GM21717 (cell line): ENCODE measurements at regions not wholly inside any gene's neighbourhood (a gene's known extent, or its start where the extent isn't known, plus 50 kb on each side); places are given as distances from the start of the nearest gene placed in this dataset.
A peak's percentile ranks its signal among the peaks of the same experiment; 100 is the strongest.
"Not testable (repeated sequence)": the region's sequence is repeated elsewhere in the genome, so short reads cannot be mapped to it uniquely, and the experiment has no call there.

Experiments used
- ATAC-seq: cut with Tn5 transposase; IDR thresholded peaks from one replicate; pipeline ENCODE4 v1.9.1; 2021; ENCODE audit warnings: mild to moderate bottlenecking, moderate library complexity; ENCODE audit not compliant: unreplicated experiment

DNA sequence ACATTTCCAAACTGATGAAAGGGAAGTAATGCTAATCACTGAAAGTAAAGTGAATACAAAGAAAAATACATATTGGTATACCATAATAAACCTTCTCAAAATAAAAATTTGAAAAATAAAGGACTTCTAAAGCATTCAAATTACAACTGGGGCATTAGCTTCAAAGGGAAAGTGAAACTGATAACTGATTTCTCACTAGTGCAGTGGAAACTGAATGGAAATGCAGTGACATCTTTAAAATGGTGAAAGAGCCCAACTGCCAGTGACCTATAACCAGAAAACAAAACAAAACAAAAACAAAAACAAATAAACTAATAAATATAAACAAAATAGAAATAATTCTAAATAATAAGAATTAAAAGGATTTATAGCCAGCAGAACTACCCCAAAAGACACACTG lies 297.5 kb upstream of the GRIN3A start:
- peak; percentile 92 for ATAC-seq

DNA sequence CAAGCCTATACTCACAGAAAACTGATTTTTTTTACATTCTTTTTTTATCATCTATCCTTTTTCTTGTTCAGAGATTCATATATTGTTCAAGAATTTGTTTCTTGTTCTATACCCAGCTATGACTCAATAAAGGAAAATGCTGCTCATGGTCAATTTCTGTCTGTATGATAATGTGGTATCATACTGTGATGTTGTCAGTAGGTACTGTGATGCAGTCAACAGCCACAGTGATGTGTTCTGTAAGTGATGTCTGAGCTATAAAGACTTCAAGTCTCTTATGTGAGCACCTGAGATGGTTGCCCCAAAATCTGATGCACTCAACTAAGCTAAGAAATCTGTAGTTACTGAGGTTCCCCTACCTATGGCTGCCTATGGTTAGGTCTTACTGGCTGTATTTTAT lies 294.2 kb upstream of the GRIN3A start:
- no peak for ATAC-seq

DNA sequence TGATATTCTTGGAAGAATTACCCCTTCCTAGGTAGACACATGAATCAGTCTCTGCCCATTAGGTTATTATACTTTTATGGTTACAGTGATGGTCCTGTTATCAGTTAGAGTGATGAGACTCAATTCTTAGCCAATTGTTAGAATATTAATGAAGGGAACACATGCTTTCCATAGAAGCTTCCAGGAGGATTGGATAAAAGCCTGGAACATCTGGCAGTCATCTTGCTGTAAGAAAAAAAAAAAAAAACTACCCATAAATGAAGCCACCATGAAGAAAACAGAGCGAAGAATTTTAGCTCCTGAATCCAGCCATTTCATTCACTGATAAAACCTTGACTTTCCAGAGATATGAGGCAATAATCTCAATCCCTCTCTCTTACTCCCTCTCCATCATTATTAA lies 262.5 kb upstream of the GRIN3A start:
- no peak for ATAC-seq

DNA sequence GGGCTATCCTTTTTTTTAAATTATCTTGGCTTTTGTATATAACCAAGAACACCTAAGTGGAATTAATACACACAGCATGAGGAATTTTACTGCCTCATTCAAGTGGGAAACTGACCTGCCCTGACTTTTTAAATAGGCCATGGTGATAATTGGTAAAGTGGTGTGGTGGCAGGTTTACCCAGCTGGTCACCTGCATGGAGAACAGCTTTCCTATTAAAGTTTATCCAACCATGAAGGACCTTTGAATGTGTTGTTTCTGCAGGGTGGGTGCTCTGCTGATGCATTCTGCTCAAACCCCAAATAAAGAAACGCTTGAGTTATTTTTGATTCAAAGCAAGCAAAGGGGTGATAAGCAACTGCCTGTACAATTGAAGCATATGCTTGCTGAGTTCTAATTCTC lies 261.0 kb upstream of the GRIN3A start:
- no peak for ATAC-seq

DNA sequence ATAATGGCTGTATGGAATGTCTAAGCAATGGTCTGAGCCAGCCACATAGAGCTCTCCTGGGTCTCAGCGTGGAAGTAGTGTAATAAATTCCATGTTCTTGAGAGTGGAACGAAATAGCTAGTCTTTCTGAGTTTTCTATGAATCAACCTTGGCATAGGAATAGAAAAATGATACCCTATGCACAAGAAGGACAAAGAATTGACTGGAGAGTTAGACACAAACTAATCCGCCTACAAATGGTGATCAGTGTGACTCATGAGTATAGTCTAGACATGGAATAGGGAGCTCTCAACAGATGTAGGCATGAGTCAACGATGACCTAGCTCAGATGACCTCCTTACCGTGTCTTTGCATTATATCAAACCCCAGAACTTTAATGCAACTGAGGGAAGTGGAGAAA lies 256.8 kb upstream of the GRIN3A start:
- no peak for ATAC-seq

DNA sequence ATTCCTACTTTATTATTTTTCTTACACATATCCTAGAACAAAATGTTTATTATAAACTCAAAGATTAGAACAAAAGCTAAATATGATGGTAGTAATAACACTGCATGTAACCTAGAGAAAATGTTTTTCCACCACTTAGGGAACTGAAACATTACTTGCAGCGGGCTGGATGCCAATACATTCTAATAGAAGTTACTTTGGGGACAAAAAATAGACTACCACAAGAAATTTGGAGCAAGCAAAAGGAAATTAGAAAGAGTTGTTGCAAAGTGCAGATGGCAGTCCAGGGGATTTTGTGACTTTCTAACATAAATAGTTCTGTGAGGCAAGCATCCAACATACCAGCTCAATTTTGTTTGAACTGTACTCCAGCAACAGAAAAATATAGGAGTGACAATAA lies 255.3 kb upstream of the GRIN3A start:
- no peak for ATAC-seq

DNA sequence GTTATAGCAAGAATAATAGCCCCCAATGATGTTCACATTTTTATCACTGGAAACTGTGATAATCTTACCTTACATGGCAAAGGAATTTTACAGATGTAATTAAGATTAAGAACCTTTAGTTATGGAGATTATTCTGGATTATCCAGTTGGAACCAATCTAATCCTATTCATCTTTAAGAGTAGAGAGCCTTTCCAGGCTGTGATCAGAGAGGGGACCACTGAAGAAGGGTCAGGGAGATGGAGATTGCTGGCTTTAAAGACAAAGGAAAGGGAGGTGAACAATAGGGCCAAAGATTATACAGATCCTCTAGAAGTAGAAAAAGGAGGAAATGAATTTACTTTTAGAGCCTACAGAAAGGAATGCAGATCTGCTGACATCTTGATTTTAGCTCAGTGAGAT lies 253.5 kb upstream of the GRIN3A start:
- ATAC-seq, result no peak

DNA sequence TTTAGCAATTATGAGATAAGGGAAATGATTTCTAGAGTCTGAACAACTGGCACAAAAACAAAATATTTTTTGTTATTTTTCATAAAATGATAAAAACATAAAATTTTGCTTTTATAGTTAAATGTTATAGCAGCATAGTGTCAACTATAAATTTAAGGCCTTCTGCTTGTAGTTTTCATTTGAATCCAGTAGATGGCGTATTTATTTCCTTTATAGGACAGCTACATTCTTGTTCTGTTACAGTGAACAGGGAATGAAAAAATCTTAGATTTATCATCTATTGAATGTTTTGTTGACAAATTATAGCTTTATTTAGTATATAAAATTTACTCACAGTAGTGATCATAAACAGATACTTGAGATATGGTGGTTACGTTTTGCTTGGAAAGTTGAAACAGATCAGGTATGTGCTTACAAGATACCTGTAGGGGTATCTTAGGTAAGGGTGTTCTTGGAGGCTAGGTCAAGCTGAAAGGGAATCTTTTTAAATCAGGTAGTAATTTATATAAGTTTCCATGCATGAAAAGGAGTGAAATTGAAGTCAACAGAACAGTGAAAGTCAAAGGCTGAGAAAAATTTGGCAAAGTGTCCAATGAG lies 239.3 kb upstream of the GRIN3A start:
- ATAC-seq, result peak; percentile 78

DNA sequence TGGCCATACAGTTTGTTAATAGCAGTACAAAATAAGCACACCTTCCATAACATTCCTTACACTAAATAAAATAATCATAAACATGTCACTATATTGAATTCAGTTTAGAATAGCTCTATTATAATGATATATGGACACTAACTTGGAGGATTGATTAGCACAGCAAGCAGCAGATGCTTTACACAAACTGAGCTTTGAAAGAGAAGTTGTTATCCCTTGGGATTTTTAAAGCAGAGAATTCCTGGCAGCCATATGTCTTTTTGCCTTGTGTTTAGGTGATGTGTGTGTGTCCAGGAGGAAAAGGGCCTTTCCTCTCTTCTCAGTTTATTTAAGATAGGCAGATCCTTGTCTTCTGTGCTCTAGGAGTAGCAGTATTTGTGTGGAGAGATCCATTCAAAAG lies 232.2 kb upstream of the GRIN3A start:
- no peak for ATAC-seq

DNA sequence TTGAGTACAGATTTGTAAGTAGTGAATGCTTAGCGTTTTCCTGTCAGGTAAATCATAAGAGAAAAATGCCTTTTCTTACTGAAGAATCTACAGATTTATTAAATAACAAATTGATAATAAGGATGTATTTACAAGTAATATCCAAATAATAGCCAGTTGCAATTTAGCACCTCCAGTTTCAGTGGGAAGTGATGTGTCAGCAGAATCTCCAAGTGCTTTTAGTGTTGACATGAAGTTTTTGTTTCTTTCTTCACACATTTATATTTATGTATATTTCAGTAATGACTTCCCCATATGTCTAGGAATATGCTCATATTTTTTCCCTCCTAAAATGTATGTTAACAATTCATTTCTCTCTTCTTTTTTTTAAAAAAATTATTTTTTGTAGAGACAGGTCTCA lies 229.9 kb upstream of the GRIN3A start:
- no peak for ATAC-seq

DNA sequence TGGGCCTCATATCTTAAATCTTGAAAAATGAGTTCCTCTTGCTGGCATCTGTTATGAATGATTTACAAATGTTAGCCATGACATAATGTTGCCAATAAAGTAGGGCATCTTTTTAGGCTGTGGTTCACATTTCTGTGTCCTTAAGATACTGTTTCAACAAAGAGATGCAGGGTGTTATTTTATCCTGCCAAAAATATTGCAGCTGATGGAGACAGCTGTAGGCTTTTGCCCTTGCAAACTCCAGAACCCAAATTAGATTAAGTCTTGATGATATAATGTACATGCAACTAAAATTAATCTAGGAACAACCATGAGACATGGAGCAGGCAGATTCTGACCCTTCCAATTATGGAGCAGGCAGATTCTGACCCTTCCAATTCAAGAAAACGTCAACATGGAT lies 228.2 kb upstream of the GRIN3A start:
- no peak for ATAC-seq

DNA sequence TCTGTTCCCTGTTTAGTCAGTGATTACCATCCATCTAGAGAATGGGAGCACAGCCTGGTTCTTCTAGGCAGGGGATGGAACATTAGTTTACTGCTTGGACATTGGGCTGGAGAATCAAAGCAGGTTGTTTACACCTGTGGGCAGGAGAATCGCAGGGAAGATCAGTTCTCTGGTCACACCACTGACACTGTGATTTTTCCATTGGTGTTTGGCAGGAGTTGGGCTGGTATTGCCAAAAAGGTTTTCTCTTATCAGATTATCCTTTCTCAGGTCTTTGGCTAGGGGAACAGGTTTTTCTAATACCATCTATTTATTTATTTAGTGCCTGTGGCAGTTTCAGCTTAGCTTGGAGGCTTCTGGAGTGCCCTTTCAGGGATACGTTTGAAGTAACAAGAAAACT lies 219.3 kb upstream of the GRIN3A start:
- ATAC-seq, result no peak

DNA sequence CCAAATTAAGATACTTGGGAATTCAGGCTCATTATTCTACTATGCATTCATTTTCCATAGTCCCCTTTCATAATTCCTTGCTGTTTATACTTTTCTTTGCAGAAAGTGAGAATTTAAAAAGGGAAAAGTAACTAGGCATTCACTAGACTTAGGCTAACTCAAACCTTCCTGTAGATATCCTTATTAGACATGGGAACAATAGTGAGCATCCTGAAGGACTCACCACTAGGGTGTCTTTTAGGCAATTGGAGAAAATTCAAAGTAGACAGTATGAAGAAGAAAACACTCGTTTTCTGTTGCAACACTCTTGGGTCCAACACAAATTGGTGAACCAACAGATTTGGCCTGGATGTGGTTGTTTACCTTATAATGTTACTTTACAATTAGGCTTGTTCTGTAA lies 213.2 kb upstream of the GRIN3A start:
- ATAC-seq, result no peak

DNA sequence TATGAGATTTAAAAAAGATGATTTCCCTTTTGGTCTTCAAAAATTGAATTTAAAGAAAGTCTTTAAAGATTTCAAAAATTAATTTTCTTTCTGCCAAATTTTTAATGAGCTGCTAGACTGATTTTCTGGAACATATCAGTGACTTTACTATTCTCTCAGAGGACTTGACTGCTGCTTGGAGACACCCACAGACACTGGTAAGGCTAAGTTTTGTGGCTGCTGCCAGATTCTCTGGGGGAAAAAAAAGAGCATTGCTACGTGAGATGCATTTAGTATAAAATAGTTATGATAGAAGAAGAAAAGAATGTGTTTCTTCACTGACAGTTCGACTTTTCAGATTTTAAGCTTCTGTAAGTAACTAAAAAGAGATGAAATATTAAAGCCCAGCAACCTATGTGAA lies 193.3 kb upstream of the GRIN3A start:
- ATAC-seq, result no peak

DNA sequence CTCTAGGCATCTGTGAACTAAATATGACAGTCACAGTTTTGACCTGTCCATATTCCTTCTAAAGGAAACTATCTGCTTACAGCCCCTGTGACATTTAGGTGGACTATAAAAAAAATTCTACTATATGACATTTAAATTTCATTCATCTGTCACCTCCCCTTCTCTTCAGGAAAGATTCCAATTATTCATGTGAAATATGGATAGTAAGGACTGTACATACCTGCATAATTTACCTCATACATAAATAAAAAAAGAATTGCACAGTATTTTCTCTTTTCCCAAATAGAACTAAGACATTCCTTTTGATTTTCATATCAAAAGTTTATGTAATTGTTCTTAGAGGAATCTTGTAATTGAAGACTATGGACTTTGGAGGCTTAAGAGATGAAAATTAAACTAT lies 192.3 kb upstream of the GRIN3A start:
- no peak for ATAC-seq

DNA sequence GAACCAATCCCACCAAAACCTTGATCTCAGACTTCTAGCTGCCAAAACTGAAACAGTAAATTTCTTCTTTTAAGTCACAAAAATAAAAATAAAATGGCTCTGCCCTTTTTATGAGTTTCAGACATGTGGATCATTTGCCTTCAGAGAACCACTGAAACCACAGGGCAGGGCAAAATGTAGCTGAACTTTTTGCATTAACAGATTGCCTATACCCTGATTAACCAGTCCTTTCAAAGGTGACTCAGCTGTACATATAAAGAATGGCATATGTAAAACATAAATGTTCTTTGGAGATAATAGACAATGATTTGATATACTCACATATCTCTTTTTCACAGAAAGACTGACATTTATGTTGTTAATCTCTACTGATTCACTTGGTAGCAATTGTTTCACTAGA lies 187.1 kb upstream of the GRIN3A start:
- no peak for ATAC-seq

DNA sequence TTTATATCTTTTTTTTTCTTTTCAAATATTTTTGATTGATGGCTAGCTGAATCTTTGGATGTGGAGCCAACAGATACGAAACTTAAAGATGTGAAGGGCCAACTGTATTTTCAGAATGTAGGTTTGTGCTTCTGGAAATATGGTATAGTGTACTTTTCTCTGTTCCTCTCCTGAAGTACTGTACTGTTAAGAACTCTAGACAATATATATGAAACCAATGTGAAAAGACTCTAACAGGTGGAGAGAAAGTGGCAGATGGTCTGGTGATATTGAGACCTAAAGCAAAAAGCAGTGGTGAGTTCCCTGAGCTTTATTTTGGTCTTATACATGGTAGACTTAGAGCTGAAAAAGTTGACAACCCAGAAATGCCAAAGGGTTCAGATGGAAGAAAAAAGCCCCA lies 185.0 kb upstream of the GRIN3A start:
- ATAC-seq, result no peak

DNA sequence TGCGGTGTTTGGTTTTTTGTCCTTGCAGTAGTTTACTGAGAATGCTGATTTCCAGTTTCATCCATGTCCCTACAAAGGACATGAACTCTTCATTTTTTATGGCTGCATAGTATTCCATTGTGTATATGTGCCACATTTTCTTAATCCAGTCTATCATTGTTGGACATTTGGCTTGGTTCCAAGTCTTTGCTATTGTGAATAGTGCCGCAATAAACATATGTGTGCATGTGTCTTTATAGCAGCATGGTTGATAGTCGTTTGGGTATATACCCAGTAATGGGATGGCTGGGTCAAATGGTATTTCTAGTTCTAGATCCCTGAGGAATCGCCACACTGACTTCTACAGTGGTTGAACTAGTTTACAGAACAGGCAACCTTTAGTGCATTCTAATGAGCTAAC lies 178.5 kb upstream of the GRIN3A start:
- not testable (repeated sequence) for ATAC-seq

DNA sequence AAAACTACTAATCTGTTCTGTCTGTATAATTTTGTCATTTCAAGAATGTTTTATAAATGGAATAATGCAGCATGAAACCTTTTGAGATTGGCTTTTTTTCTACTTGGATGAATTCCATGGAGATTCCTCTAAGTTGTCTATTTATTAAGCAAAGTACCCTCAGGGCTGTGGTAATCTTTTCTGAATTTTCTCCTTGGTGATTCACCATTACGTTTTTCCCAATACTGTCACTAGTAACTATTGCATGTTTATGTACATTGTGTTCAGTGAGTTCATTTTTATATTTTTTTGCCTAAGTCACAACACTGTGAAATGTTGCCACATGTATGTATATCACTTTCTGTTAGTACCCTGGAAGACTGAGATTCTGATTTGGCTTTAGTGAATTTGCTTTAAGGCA lies 177.0 kb upstream of the GRIN3A start:
- ATAC-seq, result no peak

DNA sequence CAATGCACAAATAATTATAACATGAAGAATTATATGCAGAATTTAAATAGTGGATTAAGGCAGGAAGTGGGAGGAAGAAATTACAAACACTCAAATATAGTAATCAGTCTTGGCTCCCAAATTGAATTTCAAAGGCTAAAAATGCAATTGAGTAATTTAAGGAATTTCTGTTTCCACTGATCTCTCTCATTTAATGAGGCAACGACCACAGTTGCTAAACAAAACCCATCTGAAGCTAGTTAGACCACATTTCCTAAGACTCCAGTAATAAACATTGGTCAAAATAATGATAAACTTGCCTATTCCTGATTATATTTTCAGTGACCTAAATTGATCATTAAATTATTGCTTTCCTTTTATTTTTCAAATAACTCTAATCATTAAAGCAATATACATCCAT lies 174.3 kb upstream of the GRIN3A start:
- ATAC-seq, result no peak

DNA sequence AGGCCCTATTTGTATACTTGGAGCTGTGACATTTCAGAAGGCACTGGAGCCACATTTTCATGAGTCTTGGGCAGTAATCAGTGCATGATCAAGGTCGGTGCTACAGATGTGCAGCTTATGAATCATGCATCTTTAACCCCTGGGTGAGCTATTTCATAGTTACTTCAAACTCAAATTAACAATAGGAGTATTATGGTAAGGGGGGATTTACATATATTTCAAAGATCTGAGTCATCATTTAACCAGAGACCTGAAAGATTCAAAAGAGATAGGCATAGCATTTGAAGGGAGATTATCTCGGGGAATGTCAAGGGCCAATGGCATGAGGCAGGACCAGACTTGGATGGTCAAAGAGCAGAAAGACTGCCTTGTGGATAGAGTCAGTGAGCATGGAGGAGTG lies 169.0 kb upstream of the GRIN3A start:
- no peak for ATAC-seq

DNA sequence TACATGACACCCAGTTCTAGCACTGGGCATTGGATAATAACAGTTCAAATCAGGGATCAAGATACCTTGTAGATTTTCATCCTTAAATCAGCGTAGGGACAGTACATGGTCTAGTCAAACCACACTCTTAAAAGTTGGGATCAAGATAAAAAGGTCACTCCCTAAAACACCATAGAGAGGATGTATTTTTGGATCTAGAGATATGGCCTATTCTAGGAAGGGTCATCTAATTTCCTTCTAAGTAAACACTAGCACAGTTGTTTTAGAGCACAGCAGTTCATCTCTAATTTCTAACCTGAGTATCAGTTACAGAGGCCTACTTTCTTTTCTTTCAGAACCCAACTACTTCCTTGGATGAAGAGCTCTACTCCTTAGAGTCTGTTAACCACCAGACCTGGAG lies 166.4 kb upstream of the GRIN3A start:
- no peak for ATAC-seq

DNA sequence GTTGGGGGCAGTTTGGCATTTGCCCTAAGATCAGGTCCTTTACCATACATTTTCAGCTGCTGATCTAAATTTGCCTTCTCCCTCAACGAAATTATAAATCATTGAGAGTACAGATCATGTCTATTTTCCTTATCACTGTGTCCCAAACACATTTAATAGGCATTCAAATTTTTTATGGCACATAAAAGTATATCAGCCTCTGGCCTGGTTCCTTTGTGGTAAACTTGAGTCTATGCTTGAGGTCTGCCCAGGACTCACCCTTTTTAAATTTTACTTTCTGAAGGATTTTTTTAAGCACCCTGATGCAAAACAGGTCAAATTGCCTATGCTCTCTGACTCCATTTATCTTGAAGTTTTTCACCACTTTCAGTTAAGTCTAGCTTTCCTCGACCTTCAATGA lies 163.6 kb upstream of the GRIN3A start:
- no peak for ATAC-seq

DNA sequence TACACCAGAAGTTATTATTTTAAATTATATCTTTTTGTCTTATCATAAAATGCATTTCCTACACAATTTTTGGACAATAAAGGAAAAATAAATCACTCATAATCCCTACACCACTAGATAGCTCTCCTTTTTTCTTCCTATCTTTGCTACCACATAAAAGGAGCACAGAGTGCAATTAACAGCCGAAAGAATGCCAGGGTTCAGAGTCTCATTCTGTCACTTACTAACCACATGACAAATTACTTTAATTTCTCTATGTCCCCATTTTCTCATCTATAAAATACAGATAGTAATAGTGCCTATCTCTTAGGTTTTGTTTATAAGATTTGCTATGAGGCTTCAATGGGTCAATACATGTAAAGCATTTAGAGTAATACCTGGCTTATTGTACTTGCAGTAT lies 158.7 kb upstream of the GRIN3A start:
- ATAC-seq, result no peak
